ENCODE measurements at regions not wholly inside any gene's neighbourhood (a gene's known extent, or its start where the extent isn't known, plus 50 kb on each side); places are given as distances from the start of the nearest gene placed in this dataset.

DNA sequence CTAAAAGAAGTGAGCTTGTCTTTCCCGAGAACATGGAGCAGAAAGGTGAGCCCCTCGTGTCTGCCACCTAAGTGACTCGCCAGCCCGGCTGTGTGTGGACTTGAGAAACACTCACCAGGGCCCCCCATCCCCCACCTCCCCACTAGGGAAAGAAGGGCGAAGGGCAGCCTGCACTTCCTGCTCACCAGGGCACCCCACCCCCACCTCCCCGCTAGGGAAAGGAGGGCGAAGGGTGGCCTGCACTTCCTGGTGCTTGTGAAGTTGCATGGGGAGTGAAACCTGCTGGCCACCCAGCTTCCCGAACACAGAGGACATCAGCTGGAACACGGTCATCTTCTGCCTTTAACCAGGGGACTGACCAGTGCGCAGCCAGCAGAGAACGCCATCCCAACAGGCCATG lies 402.7 kb upstream of the SALL3 start:
- intact Hi-C loops (cut with DNase I; ENCODE audit: low total_unique reads): no loop called here
- DNase-seq: no peak
- no peaks in the 10 kb centered on the region for H3K27me3 ChIP-seq
- in situ Hi-C loops (cut with MboI; ENCODE audit: low pct_ligation_motif_present in 1 of 4, low pct_unique_long_range_greater_than_20kb in 1 of 4, low sequenced_read_pairs in 3 of 4): no loop called here
- H3K27ac ChIP-seq: no peak overlapping the region
- WGBS, 2 donors (ENCODE audit: low coverage in 1 of 2): 88 to 100% methylated on average over 1 to 9 of the region's 11 CpGs
- TF ChIP-seq POLR2AphosphoS5 (IDR thresholded peaks at IDR 0.05) (no peak), POLR2A (IDR thresholded peaks at IDR 0.05) (no peak), EP300 (IDR thresholded peaks at IDR 0.05; ENCODE audit: low read depth) (no peak)
- TF ChIP-seq, protein P1, sequence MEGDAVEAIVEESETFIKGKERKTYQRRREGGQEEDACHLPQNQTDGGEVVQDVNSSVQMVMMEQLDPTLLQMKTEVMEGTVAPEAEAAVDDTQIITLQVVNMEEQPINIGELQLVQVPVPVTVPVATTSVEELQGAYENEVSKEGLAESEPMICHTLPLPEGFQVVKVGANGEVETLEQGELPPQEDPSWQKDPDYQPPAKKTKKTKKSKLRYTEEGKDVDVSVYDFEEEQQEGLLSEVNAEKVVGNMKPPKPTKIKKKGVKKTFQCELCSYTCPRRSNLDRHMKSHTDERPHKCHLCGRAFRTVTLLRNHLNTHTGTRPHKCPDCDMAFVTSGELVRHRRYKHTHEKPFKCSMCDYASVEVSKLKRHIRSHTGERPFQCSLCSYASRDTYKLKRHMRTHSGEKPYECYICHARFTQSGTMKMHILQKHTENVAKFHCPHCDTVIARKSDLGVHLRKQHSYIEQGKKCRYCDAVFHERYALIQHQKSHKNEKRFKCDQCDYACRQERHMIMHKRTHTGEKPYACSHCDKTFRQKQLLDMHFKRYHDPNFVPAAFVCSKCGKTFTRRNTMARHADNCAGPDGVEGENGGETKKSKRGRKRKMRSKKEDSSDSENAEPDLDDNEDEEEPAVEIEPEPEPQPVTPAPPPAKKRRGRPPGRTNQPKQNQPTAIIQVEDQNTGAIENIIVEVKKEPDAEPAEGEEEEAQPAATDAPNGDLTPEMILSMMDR (IDR thresholded peaks at IDR 0.05): no peak
- H3K36me3 ChIP-seq: no peaks in the 10 kb centered on the region
- H3K4me1 ChIP-seq: no peaks in the 10 kb centered on the region
- H3K9me3 ChIP-seq: peaks cover 6 to 13% of the 10 kb centered on the region in 2 donors
- H3K4me3 ChIP-seq: no peak overlapping the region

- WGBS, 2 donors (ENCODE audit: low coverage in 1 of 2): 63 to 70% methylated on average over 3 to 4 of the region's 4 CpGs
- TF ChIP-seq, protein P1 (IDR thresholded peaks at IDR 0.05): no peak
- TF ChIP-seq POLR2A (IDR thresholded peaks at IDR 0.05): no peak
- no peak for TF ChIP-seq POLR2AphosphoS5 (IDR thresholded peaks at IDR 0.05)
- TF ChIP-seq EP300 (IDR thresholded peaks at IDR 0.05; ENCODE audit: low read depth): no peak
- no peak for DNase-seq
Observed at GRCh38 chr18:78579449-78579848, 400.2 kb upstream of the SALL3 start.

DNA sequence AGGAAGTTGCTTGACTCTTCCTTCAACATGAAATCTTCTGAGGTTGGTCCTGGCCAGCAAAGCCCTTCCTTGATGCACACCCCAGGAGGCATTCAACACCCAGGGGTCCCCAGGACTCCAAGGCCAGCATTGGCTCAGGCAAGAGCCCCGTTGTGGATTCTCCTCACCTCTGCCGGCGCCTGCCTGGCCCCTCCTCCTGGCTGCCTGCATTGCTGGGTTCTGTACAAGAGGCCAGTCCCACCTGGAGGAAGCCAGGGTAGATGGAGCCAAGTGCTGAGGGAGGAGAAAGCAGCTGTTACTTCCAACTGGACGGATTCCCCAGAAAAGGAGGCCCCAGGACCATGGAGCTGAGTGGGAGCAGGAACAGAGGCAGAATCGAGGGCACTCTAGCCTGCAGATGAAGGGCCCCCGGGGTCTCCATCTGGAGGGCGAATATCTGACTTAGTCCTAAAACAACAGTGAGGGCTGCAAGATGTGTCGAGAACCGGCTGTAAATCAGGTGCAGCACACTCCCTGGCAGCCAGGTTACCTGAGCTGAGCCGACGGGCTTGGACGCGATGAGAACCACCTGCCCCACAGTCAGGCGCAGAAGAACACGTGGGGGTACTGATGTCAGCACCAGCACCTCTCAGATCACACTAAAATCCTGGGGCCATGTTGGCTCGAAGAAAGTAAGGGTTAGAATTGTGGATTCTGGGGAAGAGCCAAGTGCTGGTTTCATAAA lies 399.6 kb upstream of the SALL3 start:
- TF ChIP-seq POLR2A (IDR thresholded peaks at IDR 0.05) (no peak), POLR2AphosphoS5 (IDR thresholded peaks at IDR 0.05) (no peak), EP300 (IDR thresholded peaks at IDR 0.05; ENCODE audit: low read depth) (no peak)
- TF ChIP-seq, protein P1 (IDR thresholded peaks at IDR 0.05): no peak
- intact Hi-C loops (cut with DNase I; ENCODE audit: low total_unique reads): no loop called here
- Histone ChIP-seq H3K27me3 (no peaks in the 10 kb centered on the region), H3K9me3 (no peaks in the 10 kb centered on the region), H3K36me3 (no peaks in the 10 kb centered on the region), H3K4me3 (no peak overlapping the region), H3K4me1 (no peaks in the 10 kb centered on the region), H3K27ac (no peak overlapping the region)
- in situ Hi-C loops (cut with MboI; ENCODE audit: low pct_ligation_motif_present in 1 of 4, low pct_unique_long_range_greater_than_20kb in 1 of 4, low sequenced_read_pairs in 3 of 4): no loop called here
- WGBS, 2 donors (ENCODE audit: low coverage in 1 of 2): 79% methylated on average over 16 of the region's 16 CpGs; no CpG with 5 or more reads in 1 of the 2 donors
- no peak for DNase-seq

More at GRCh38 chr18:78579449-78579848, 400.2 kb upstream of the SALL3 start:
- Histone ChIP-seq H3K27me3 (no peaks in the 10 kb centered on the region), H3K4me1 (no peaks in the 10 kb centered on the region), H3K27ac (no peak overlapping the region), H3K4me3 (no peak overlapping the region), H3K9me3 (peaks cover 3 to 5% of the 10 kb centered on the region in 2 donors), H3K36me3 (no peaks in the 10 kb centered on the region)
- in situ Hi-C loops (cut with MboI; ENCODE audit: low pct_ligation_motif_present in 1 of 4, low pct_unique_long_range_greater_than_20kb in 1 of 4, low sequenced_read_pairs in 3 of 4) (no loop called here), intact Hi-C loops (cut with DNase I; ENCODE audit: low total_unique reads) (no loop called here)

DNA sequence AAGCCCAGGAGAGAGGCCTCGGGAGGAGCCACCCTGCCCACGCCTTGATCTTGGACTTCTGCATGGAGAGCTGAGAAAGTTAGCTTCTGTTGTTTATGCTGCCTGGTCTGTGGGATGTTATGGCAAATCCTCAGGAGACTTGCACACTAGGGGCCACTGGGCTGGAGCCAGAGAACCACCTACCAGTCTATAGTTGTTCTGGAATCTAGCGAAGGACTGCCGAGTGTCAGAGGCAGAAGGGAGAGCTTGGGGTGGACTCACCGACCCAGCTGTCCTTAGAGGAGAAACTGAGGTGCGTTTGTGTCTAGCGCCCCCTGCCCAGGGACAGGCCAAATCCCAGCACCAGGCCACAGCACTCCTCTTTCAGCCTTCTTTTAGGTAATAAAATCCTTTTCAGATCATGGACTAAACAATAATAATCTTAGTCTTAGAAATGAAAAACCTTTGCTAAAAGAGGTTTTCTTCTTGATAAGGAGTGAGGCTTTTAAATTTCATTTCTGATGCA lies 398.7 kb upstream of the SALL3 start:
- Histone ChIP-seq H3K27ac (no peak overlapping the region), H3K36me3 (no peaks in the 10 kb centered on the region), H3K27me3 (no peaks in the 10 kb centered on the region), H3K4me1 (no peaks in the 10 kb centered on the region), H3K4me3 (no peak overlapping the region), H3K9me3 (no peaks in the 10 kb centered on the region)
- DNase-seq: no peak
- intact Hi-C loops (cut with DNase I; ENCODE audit: low total_unique reads): no loop called here
- WGBS, 2 donors (ENCODE audit: low coverage in 1 of 2): 75 to 81% methylated on average over 3 to 7 of the region's 7 CpGs
- TF ChIP-seq POLR2AphosphoS5 (IDR thresholded peaks at IDR 0.05) (no peak), POLR2A (IDR thresholded peaks at IDR 0.05) (no peak), EP300 (IDR thresholded peaks at IDR 0.05; ENCODE audit: low read depth) (no peak)
- in situ Hi-C loops (cut with MboI; ENCODE audit: low pct_ligation_motif_present in 1 of 4, low pct_unique_long_range_greater_than_20kb in 1 of 4, low sequenced_read_pairs in 3 of 4): no loop called here
